Hepatocyte (in vitro differentiated cells): ENCODE measurements at regions not wholly inside any gene's neighbourhood (a gene's known extent, or its start where the extent isn't known, plus 50 kb on each side); places are given as distances from the start of the nearest gene placed in this dataset.

Experiments used
- EZH2 ChIP-seq: fragments of 200-600 bp; sonication (generic); IDR thresholded peaks from 2 replicates; pipeline ENCODE4 v1.6.1; 2016; ENCODE audit warnings: antibody characterized with exemption, mild to moderate bottlenecking, borderline replicate concordance
- TF ChIP-seq, protein P1 (sequence below): fragments of 200-600 bp; sonication (generic); IDR thresholded peaks from 2 replicates; pipeline ENCODE4 v1.5.1; 2016; ENCODE audit warnings: antibody characterized with exemption, mild to moderate bottlenecking; ENCODE audit not compliant: poor library complexity

DNA sequence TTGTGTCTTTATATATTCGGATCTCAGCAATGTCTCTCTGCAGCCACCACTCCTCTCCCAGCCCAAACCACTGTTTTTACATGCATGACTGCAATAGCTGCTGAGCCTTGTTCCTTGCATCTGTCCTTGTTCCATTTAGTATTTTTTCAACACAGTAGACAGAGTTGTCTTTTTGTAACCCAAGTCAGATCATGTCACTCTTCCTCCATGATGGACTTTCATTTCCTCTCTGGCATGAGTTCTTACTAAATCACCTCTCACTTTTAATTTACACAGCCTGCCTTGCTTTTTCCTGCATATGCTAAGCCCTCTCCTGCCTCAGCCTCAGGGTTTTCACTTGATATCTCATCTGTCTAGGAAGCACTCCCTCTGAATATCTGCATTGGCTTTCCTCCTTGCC lies 353.2 kb downstream of the HGF start:
- TF ChIP-seq, protein P1, sequence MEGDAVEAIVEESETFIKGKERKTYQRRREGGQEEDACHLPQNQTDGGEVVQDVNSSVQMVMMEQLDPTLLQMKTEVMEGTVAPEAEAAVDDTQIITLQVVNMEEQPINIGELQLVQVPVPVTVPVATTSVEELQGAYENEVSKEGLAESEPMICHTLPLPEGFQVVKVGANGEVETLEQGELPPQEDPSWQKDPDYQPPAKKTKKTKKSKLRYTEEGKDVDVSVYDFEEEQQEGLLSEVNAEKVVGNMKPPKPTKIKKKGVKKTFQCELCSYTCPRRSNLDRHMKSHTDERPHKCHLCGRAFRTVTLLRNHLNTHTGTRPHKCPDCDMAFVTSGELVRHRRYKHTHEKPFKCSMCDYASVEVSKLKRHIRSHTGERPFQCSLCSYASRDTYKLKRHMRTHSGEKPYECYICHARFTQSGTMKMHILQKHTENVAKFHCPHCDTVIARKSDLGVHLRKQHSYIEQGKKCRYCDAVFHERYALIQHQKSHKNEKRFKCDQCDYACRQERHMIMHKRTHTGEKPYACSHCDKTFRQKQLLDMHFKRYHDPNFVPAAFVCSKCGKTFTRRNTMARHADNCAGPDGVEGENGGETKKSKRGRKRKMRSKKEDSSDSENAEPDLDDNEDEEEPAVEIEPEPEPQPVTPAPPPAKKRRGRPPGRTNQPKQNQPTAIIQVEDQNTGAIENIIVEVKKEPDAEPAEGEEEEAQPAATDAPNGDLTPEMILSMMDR = no peak
- TF ChIP-seq EZH2 = no peak
